Activated CD8-positive, alpha-beta T cell treated with anti-CD3 and anti-CD28 coated beads, Interleukin-2, amount 10 ng/mL, durations not matched to agents 7 days and 5 days (primary cell): ENCODE measurements at regions not wholly inside any gene's neighbourhood (a gene's known extent, or its start where the extent isn't known, plus 50 kb on each side); places are given as distances from the start of the nearest gene placed in this dataset.
A peak's percentile ranks its signal among the peaks of the same experiment; 100 is the strongest.

Experiments
- ATAC-seq: fragments of 150-1000 bp; cut with Tn5 transposase; one replicate; pipeline ENCODE4 v1.10.0; 2021; ENCODE audit warnings: moderate library complexity
- CTCF ChIA-PET: fragments of 350-600 bp; sonication (Branson Sonifier 250); formaldehyde crosslinking; loops from one replicate; lab custom pipeline; 2021; ENCODE audit warnings: antibody characterized with exemption; lab: Charles Lee
- POLR2A ChIA-PET: fragments of 350-600 bp; sonication (Branson Sonifier 250); formaldehyde crosslinking; loops from one replicate; lab custom pipeline; 2021; ENCODE audit warnings: antibody characterized with exemption; lab: Charles Lee
- DNase-seq: peaks from one replicate; pipeline ENCODE4 v3.0.0-alpha.2; 2020
- H3K27ac Mint-ChIP-seq: one replicate; pipeline ENCODE4 v1.8.0; 2021; ENCODE audit warnings: mild to moderate bottlenecking, mixed read lengths
- H3K27me3 Mint-ChIP-seq: one replicate; pipeline ENCODE4 v1.8.0; 2021; ENCODE audit warnings: low read depth, mixed read lengths
- H3K36me3 Mint-ChIP-seq: one replicate; pipeline ENCODE4 v1.8.0; 2021; ENCODE audit warnings: low read depth, mixed read lengths
- H3K4me1 Mint-ChIP-seq: one replicate; pipeline ENCODE4 v1.8.0; 2021; ENCODE audit warnings: low read depth, mixed read lengths
- H3K4me3 Mint-ChIP-seq: one replicate; pipeline ENCODE4 v1.8.0; 2021; ENCODE audit warnings: mild to moderate bottlenecking, mixed read lengths
- H3K9me3 Mint-ChIP-seq: one replicate; pipeline ENCODE4 v1.8.0; 2022; ENCODE audit warnings: mixed read lengths; ENCODE audit not compliant: insufficient read depth

GRCh38 chr1:23639460-23640095, 52.0 kb upstream of the RPL11 start:
- DNase-seq (no peak), ATAC-seq (no peak)
- no peaks in the 10 kb centered on the region for H3K9me3 Mint-ChIP-seq
- peaks cover 4% of the 10 kb centered on the region for H3K27me3 Mint-ChIP-seq
- ChIA-PET CTCF (interaction anchor here (2.8 to 18.1 kb wide), 3 partner anchors 19 to 141 kb away, joined by 18 to 1062 read pairs (median 86); partner anchors contain the start of gene ID3), POLR2A (no interaction called here)
- H3K36me3 Mint-ChIP-seq = no peaks in the 10 kb centered on the region
- no peak overlapping the region for H3K27ac Mint-ChIP-seq
- no peak overlapping the region for H3K4me3 Mint-ChIP-seq
- H3K4me1 Mint-ChIP-seq = peaks cover 22% of the 10 kb centered on the region

DNA sequence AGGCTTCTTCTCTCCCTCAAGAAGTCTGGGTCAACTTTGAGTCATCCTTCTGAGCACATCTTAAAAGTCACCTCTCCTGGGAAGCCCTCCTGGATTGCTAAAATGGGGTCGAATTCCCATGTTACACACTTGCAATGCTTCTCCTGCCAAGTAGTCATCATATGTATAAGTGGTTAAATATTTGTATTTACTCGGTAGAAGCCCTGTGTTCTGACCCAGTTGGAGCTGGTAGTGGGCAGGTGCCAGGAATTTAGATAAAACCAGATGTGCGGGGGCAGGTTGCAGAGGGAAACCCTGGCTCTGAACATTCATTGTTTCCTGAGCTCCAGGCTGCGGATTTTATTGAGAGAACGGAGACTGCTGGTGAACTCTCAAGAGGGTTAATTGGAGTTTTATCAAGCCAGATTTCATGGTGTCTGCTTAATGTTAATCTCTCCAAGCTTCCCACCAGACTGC, 52.8 kb upstream of the RPL11 start:
- ChIA-PET CTCF (interaction anchor here (2.6 to 18.1 kb wide), 6 partner anchors 20 to 141 kb away, joined by 18 to 1062 read pairs (median 54); partner anchors contain the start of gene ID3), POLR2A (interaction anchor here (0.7 to 3.5 kb wide), 2 partner anchors 84 to 163 kb away, joined by 3 to 20 read pairs; no protein-coding TSS in a partner anchor)
- ATAC-seq (no peak), DNase-seq (no peak)
- Mint-ChIP-seq H3K27me3 (peaks cover 4% of the 10 kb centered on the region), H3K9me3 (no peaks in the 10 kb centered on the region), H3K4me3 (no peak overlapping the region), H3K27ac (no peak overlapping the region), H3K36me3 (no peaks in the 10 kb centered on the region), H3K4me1 (peaks cover 29% of the 10 kb centered on the region)

GRCh38 chr1:23638188-23638619, 53.4 kb upstream of the RPL11 start:
- CTCF ChIA-PET = interaction anchor here (1.0 to 18.1 kb wide), 13 partner anchors 13 to 619 kb away, joined by 3 to 1062 read pairs (median 23); partner anchors contain the start of genes ID3, KDM1A and RPL11
- ATAC-seq (no peak), DNase-seq (no peak)
- Mint-ChIP-seq H3K9me3 (no peaks in the 10 kb centered on the region), H3K27me3 (peaks cover 4% of the 10 kb centered on the region), H3K4me1 (peaks cover 29% of the 10 kb centered on the region), H3K27ac (no peak overlapping the region), H3K4me3 (no peak overlapping the region), H3K36me3 (no peaks in the 10 kb centered on the region)
- POLR2A ChIA-PET = interaction anchor here (0.7 to 3.5 kb wide), 4 partner anchors 83 to 164 kb away, joined by 3 to 20 read pairs (median 14); no protein-coding TSS in a partner anchor

DNA sequence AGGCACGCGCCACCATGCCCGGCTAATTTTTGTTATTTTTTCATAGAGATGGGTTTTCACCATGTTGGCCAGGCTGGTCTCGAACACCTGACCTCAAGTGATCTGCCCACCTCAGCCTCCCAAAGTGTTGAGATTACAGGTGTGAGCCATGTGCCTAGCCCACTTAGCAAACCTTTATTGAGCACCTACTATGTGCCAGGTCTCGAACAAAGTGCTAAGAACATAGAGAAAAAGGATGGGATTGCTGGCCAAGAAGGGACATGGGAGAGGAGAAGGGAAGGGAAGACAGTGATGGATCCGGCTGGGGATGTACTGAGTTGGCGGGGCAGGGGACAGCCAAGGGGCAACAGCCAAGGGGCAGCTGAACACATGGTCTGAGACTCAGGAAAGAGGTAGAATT, 55.6 kb upstream of the RPL11 start:
- Mint-ChIP-seq H3K27me3 (peaks cover 4% of the 10 kb centered on the region), H3K36me3 (no peaks in the 10 kb centered on the region), H3K4me1 (peaks cover 29% of the 10 kb centered on the region), H3K27ac (no peak overlapping the region), H3K4me3 (no peak overlapping the region), H3K9me3 (no peaks in the 10 kb centered on the region)
- ChIA-PET POLR2A (interaction anchor here (2.3 to 3.5 kb wide), 3 partner anchors 77 to 91 kb away, joined by 9 to 20 read pairs (median 20); partner anchors contain the start of gene ID3), CTCF (interaction anchor here (1.8 to 18.1 kb wide), 12 partner anchors 11 to 138 kb away, joined by 5 to 1062 read pairs (median 42); partner anchors contain the start of genes E2F2 and ID3)
- no peak for ATAC-seq
- DNase-seq = no peak

GRCh38 chr1:23634840-23635651, 56.6 kb upstream of the RPL11 start:
- H3K27ac Mint-ChIP-seq = peak overlapping the region; percentile 81
- peak; percentile 83 for ATAC-seq
- H3K36me3 Mint-ChIP-seq = no peaks in the 10 kb centered on the region
- ChIA-PET CTCF (interaction anchor here (0.5 to 18.1 kb wide), 33 partner anchors 9 to 291 kb away, joined by 3 to 1062 read pairs (median 5); partner anchors contain the start of genes E2F2, ELOA, HNRNPR and ID3), POLR2A (interaction anchor here (0.6 to 1.7 kb wide), 9 partner anchors 34 to 1610 kb away, joined by 3 to 8 read pairs (median 3); partner anchors contain the start of gene ID3)
- H3K4me3 Mint-ChIP-seq = peak overlapping the region; percentile 63
- H3K9me3 Mint-ChIP-seq = no peaks in the 10 kb centered on the region
- DNase-seq = peak; percentile 76
- peaks cover 29% of the 10 kb centered on the region for H3K4me1 Mint-ChIP-seq
- peaks cover 4% of the 10 kb centered on the region for H3K27me3 Mint-ChIP-seq

GRCh38 chr1:23634518-23634839, 57.1 kb upstream of the RPL11 start:
- H3K4me3 Mint-ChIP-seq = no peak overlapping the region
- no peak for ATAC-seq
- H3K36me3 Mint-ChIP-seq = no peaks in the 10 kb centered on the region

GRCh38 chr1:23632479-23633160, 59.0 kb upstream of the RPL11 start:
- no peaks in the 10 kb centered on the region for H3K27me3 Mint-ChIP-seq
- H3K4me1 Mint-ChIP-seq = peaks cover 43% of the 10 kb centered on the region
- CTCF ChIA-PET = interaction anchor here (1.5 to 18.1 kb wide), 6 partner anchors 12 to 136 kb away, joined by 5 to 1062 read pairs (median 127); partner anchors contain the start of gene ID3
- DNase-seq (no peak), ATAC-seq (no peak)
- POLR2A ChIA-PET = interaction anchor here (1.8 kb wide), 1 partner anchor 74 kb away, joined by 8 read pairs; the partner anchor contains the start of gene ID3
- H3K27ac Mint-ChIP-seq = no peak overlapping the region
- no peaks in the 10 kb centered on the region for H3K9me3 Mint-ChIP-seq
- H3K36me3 Mint-ChIP-seq = no peaks in the 10 kb centered on the region
- no peak overlapping the region for H3K4me3 Mint-ChIP-seq

More at GRCh38 chr1:23634518-23634839, 57.1 kb upstream of the RPL11 start:
- peak overlapping the region; percentile 81 for H3K27ac Mint-ChIP-seq
- POLR2A ChIA-PET = interaction anchor here (0.6 to 1.7 kb wide), 7 partner anchors 33 to 194 kb away, joined by 3 to 8 read pairs (median 4); partner anchors contain the start of gene ID3
- H3K27me3 Mint-ChIP-seq = peaks cover 4% of the 10 kb centered on the region
- no peak for DNase-seq
- H3K9me3 Mint-ChIP-seq = no peaks in the 10 kb centered on the region
- CTCF ChIA-PET = interaction anchor here (0.6 to 18.1 kb wide), 31 partner anchors 10 to 290 kb away, joined by 3 to 1062 read pairs (median 7); partner anchors contain the start of genes E2F2, ELOA, HNRNPR and ID3
- H3K4me1 Mint-ChIP-seq = peaks cover 33% of the 10 kb centered on the region

DNA sequence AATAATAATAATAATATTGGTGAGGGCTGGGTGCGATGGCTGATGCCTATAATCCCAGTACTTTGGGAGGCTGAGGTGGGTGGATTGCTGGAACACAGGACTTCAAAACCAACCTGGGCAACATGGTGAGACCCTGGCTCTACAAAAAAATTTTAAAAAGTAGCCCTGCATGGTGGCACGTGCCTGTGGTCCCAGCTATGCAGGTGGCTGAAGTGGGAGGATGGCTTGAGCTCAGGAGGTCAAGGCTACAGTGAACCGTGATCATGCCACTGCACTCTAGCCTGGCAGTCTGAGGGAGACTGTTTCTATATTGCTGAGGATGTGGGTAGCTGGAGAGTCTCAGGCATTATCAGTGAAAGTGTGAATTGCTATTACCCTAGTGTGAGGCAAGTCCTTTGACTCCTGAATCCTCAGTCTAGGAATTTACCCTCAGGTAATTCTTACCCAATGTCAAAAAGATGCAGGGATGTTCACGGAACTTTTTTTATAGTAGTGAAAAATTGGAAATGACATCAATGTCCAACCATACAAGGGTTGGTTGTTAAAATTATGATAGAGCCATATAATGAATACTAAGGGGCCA, 61.8 kb upstream of the RPL11 start:
- H3K9me3 Mint-ChIP-seq = no peaks in the 10 kb centered on the region
- POLR2A ChIA-PET = interaction anchor here (1.5 kb wide), 1 partner anchor 10 kb away, joined by 3 read pairs; no protein-coding TSS in a partner anchor
- CTCF ChIA-PET = interaction anchor here (18.1 kb wide), 1 partner anchor 79 kb away, joined by 1062 read pairs; the partner anchor contains the start of gene ID3

GRCh38 chr1:23628951-23629387, 62.6 kb upstream of the RPL11 start:
- H3K36me3 Mint-ChIP-seq = no peaks in the 10 kb centered on the region
- ChIA-PET POLR2A (interaction anchor here (1.5 kb wide), 1 partner anchor 9 kb away, joined by 3 read pairs; no protein-coding TSS in a partner anchor), CTCF (interaction anchor here (2.9 to 18.1 kb wide), 2 partner anchors 8 to 78 kb away, joined by 30 to 1062 read pairs; partner anchors contain the start of gene ID3)
- H3K27ac Mint-ChIP-seq = peak overlapping the region; percentile 19
- DNase-seq = no peak
- peaks cover 38% of the 10 kb centered on the region for H3K4me1 Mint-ChIP-seq
- no peaks in the 10 kb centered on the region for H3K9me3 Mint-ChIP-seq
- no peak overlapping the region for H3K4me3 Mint-ChIP-seq
- no peaks in the 10 kb centered on the region for H3K27me3 Mint-ChIP-seq
- peak; percentile 24 for ATAC-seq

More for the DNA sequence above, 61.8 kb upstream of the RPL11 start:
- Mint-ChIP-seq H3K27ac (no peak overlapping the region), H3K36me3 (no peaks in the 10 kb centered on the region), H3K4me3 (no peak overlapping the region), H3K27me3 (no peaks in the 10 kb centered on the region), H3K4me1 (peaks cover 40% of the 10 kb centered on the region)
- ATAC-seq (no peak), DNase-seq (no peak)

DNA sequence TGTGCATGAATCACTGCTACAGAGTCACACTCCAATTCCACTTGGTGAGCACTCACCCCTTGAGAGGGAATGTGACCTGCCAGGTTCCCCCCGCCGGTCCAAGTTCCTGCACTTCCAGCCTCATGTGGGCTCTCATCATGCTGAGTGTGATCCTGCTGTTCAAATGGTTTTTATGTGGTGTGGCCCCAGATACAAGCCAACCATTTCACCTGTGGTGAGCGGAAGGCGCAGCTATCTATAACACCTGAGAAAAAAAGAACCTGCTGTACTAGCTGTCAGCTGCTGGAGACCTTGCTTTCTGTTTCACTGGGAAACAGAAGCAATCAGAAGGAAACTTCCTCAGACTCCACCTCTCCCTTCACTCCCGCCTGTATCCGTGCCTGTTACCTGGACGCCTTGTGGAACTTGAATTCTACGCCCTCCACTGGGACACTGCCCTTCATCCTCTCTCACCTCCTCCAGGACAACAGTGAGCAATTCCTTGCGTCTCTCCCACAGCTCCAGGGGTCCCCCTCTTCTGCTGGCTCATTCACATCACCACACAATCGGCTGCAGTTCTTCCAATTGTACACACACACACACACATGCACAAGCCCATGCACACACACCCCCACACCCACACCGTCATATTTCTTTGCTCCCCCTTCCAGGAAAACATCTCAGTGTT, 64.4 kb upstream of the RPL11 start:
- Mint-ChIP-seq H3K27me3 (no peaks in the 10 kb centered on the region), H3K9me3 (no peaks in the 10 kb centered on the region), H3K4me1 (peaks cover 44% of the 10 kb centered on the region), H3K36me3 (no peaks in the 10 kb centered on the region), H3K27ac (peak overlapping the region; percentile 73), H3K4me3 (peak overlapping the region; percentile 63)
- peak; percentile 65 for ATAC-seq
- POLR2A ChIA-PET = interaction anchor here (0.6 to 1.3 kb wide), 4 partner anchors 68 to 97 kb away, joined by 3 to 5 read pairs (median 3); partner anchors contain the start of gene ID3
- DNase-seq = no peak
- CTCF ChIA-PET = interaction anchor here (0.9 to 18.1 kb wide), 4 partner anchors 10 to 77 kb away, joined by 4 to 1062 read pairs (median 17); partner anchors contain the start of gene ID3
